GM12891 (cell line): ENCODE measurements at regions not wholly inside any gene's neighbourhood (a gene's known extent, or its start where the extent isn't known, plus 50 kb on each side); places are given as distances from the start of the nearest gene placed in this dataset.

Experiments used
- POLR2A ChIP-seq: IDR thresholded peaks from 2 replicates; pipeline ENCODE4 v1.6.1; 2011; ENCODE audit warnings: low read depth, low read length, control low read depth
- POLR2AphosphoS5 ChIP-seq: IDR thresholded peaks from 2 replicates; pipeline ENCODE4 v1.6.1; 2011; ENCODE audit warnings: low read depth, low read length, control low read depth
- TAF1 ChIP-seq: IDR thresholded peaks from 2 replicates; pipeline ENCODE4 v1.6.1; 2011; ENCODE audit warnings: low read depth, low read length, control low read depth

GRCh38 chr10:84903320-84903719, 574.9 kb downstream of the CCSER2 start:
- no peak for TF ChIP-seq POLR2A
- TF ChIP-seq POLR2AphosphoS5 = no peak
- TF ChIP-seq TAF1 = no peak
